Bronchial epithelial cell (primary cell): ENCODE measurements at regions not wholly inside any gene's neighbourhood (a gene's known extent, or its start where the extent isn't known, plus 50 kb on each side); places are given as distances from the start of the nearest gene placed in this dataset.

Experiments used
- DNase-seq: peaks from one replicate; pipeline ENCODE4 v3.0.0-alpha.2; 2010; ENCODE audit warnings: low read depth
- FAIRE-seq: peaks from 2 replicates; lab custom pipeline; 2011; peaks lifted over from hg19 to GRCh38; lab: Jason Lieb, UNC
- H3K27me3 ChIP-seq: 2 replicates; pipeline ENCODE4 v1.5.1; 2011; ENCODE audit warnings: low read length; ENCODE audit not compliant: control insufficient read depth, insufficient read depth
- H3K36me3 ChIP-seq: 2 replicates; pipeline ENCODE4 v1.5.1; 2011; ENCODE audit warnings: low read length; ENCODE audit not compliant: control insufficient read depth, insufficient read depth
- H3K4me3 ChIP-seq: 2 replicates; pipeline ENCODE4 v1.5.1; 2011; ENCODE audit warnings: mild to moderate bottlenecking, low read depth, low read length, control low read depth
- CTCF ChIP-seq: IDR thresholded peaks from 2 replicates; pipeline ENCODE4 v1.5.1; 2011; ENCODE audit warnings: mild to moderate bottlenecking, moderate library complexity, low read length, control low read depth, inconsistent platforms; ENCODE audit not compliant: insufficient read depth, severe bottlenecking

DNA sequence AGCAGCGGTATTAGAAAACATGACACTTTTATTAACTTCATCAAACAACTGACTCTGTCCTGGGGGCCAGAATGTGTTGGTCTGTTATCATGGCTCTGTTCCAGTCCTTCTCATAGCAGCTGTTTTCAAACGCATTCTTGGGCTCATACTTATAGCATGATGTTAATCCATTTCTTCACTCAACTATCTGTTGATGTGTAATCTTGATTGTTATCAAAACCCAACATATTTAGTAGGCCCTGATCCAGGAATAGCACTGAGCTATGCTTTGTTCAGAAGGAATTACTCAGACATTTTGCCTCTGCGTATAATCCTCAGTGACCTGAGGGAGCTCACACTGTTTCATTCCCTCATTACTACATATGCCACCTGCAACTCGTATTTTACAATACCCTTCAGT, 315.9 kb downstream of the BMP4 start:
- no peak for DNase-seq
- Histone ChIP-seq H3K27me3 (peaks cover 2% of the 10 kb centered on the region), H3K36me3 (no peaks in the 10 kb centered on the region), H3K4me3 (no peak overlapping the region)
- no peak for FAIRE-seq
- no peak for TF ChIP-seq CTCF

DNA sequence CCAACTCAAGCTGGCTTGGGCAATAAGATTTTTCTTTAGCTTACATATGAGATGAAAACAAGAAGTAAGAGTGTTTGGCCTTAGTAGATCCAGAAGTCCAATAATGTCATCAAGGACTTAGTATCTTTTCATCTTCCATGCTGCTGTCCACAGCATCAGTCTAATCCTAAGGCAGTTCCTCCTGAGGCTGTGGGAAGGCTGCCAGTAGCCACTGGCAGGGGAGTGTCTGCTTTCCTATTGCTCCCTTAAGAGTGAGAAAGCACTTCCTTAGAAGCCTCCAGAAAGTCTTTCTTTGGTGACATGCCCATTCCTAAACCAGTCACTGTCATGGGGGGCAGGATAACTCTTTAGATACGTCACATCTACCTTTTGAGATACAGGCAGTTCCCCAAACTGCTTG, 317.7 kb downstream of the BMP4 start:
- H3K4me3 ChIP-seq, result no peak overlapping the region
- no peak for DNase-seq

DNA sequence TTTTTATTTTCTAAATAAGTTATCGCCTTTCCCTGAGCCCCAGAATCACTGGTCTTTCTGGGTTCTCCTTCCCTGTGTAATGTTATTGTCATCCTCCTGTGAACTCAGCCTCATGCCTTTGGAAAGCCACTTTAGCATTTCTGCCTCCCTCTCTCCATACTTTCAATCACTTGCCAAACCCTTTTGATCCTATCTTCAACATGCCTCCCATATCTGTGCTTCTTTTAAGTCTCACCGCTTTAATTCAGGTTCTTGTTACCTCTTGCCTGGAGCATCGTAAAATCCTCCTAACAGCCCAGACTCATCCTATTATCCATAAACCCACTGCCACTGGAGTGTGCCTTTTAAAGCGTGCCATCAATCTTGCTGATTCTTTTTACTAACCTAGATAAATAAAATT, 321.8 kb downstream of the BMP4 start:
- no peaks in the 10 kb centered on the region for H3K36me3 ChIP-seq
- TF ChIP-seq CTCF, result no peak

More for the DNA sequence above, 317.7 kb downstream of the BMP4 start:
- no peaks in the 10 kb centered on the region for H3K36me3 ChIP-seq
- no peak for FAIRE-seq
- TF ChIP-seq CTCF, result no peak
- peaks cover 2% of the 10 kb centered on the region for H3K27me3 ChIP-seq

DNA sequence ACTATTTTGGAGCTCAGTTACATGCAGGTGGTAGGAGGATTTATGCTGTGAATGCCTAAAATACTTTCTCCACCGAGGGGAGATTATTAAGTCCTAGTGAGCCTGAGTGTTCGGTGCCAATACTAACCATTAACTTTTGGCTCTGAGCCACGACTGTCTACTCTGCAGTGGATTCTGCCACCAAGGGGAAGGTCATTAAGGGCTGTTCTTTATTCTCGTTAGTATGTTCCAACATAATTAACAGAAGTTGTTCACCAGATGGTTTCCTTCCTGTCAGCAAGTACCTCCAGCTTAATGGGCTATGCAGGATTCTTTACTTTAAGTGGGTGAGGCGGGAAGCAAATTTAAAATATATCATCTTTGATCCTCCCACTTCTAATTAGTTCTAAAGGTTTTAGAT, 326.3 kb downstream of the BMP4 start:
- H3K36me3 ChIP-seq, result no peaks in the 10 kb centered on the region
- no peak for TF ChIP-seq CTCF
- DNase-seq (no peak), FAIRE-seq (no peak)
- H3K4me3 ChIP-seq, result no peak overlapping the region
- peaks cover 3% of the 10 kb centered on the region for H3K27me3 ChIP-seq

More for the DNA sequence above, 321.8 kb downstream of the BMP4 start:
- Histone ChIP-seq H3K4me3 (no peak overlapping the region), H3K27me3 (peaks cover 2% of the 10 kb centered on the region)
- FAIRE-seq, result no peak
- no peak for DNase-seq

DNA sequence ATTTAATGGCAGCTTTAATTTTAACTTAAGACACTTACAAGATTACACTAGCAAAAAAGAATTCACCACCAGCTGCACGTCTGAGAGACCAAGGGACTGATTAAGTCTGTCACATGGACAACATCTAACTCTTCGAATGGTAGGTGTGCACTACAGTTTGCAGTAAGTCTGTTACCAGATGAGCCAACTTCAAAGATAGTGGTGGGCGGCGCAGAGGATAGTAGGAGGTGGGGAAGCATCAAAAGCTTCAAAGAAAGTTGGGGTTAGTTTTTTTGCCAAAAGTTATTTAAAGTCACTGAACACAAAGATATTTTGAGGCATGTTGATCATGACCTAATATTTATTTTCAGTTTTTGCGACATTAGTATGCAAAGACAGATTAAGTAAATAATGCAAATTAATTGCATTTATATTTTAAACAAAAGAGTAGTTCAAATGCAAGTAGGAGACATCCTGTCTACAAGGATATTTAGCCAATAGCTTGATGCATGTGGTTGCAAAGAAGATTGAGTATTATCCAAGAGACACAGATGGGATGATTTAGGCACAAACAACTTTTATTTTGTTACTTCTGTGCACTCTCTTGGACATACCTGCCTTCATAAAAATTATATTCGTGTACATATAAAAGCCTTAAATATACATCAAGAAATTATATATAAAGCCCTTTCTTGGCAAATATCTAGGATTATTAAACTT, 327.7 kb downstream of the BMP4 start:
- no peak for TF ChIP-seq CTCF
- no peak for DNase-seq
- no peak for FAIRE-seq
- Histone ChIP-seq H3K4me3 (no peak overlapping the region), H3K27me3 (peaks cover 3% of the 10 kb centered on the region), H3K36me3 (no peaks in the 10 kb centered on the region)

- TF ChIP-seq CTCF, result no peak
- FAIRE-seq, result no peak
Measured at GRCh38 chr14:53628261-53628660, 328.4 kb downstream of the BMP4 start.

More at GRCh38 chr14:53628261-53628660, 328.4 kb downstream of the BMP4 start:
- Histone ChIP-seq H3K4me3 (no peak overlapping the region), H3K36me3 (no peaks in the 10 kb centered on the region), H3K27me3 (peaks cover 3% of the 10 kb centered on the region)
- DNase-seq, result no peak
